Left renal pelvis (tissue), 4 donors: ENCODE measurements at regions not wholly inside any gene's neighbourhood (a gene's known extent, or its start where the extent isn't known, plus 50 kb on each side); places are given as distances from the start of the nearest gene placed in this dataset.

Experiments
- DNase-seq, 4 donors: peaks; one replicate each; pipeline ENCODE4 v3.0.0-alpha.2; 2013; ENCODE audit warnings: low read depth in 4 of 4, low spot score in 3 of 4

- DNase-seq, result no peak
Measured at GRCh38 chr18:2380101-2380500, 191.2 kb downstream of the METTL4 start.

- no peak for DNase-seq
Measured at GRCh38 chr18:2381539-2381938, 189.8 kb downstream of the METTL4 start.

GRCh38 chr18:2387588-2387987 lies 183.7 kb downstream of the METTL4 start:
- no peak for DNase-seq

GRCh38 chr18:2390158-2390557 lies 181.1 kb downstream of the METTL4 start:
- no peak for DNase-seq

- no peak for DNase-seq
Measured at GRCh38 chr18:2391470-2391869, 179.8 kb downstream of the METTL4 start.

GRCh38 chr18:2392446-2392845 lies 178.9 kb downstream of the METTL4 start:
- DNase-seq, result no peak

- DNase-seq, result no peak
Measured at GRCh38 chr18:2394684-2395083, 176.6 kb downstream of the METTL4 start.

GRCh38 chr18:2395427-2396161 lies 175.7 kb downstream of the METTL4 start:
- no peak for DNase-seq

GRCh38 chr18:2396162-2396505 lies 175.2 kb downstream of the METTL4 start:
- DNase-seq, result no peak

- DNase-seq, result no peak
Measured at GRCh38 chr18:2400701-2401196, 170.6 kb downstream of the METTL4 start.

GRCh38 chr18:2402084-2402483 lies 169.2 kb downstream of the METTL4 start:
- no peak for DNase-seq

GRCh38 chr18:2406544-2406943 lies 164.8 kb downstream of the METTL4 start:
- no peak for DNase-seq

- no peak for DNase-seq
Measured at GRCh38 chr18:2407961-2408360, 163.3 kb downstream of the METTL4 start.

GRCh38 chr18:2409906-2410305 lies 161.4 kb downstream of the METTL4 start:
- DNase-seq, result no peak

- peak in 1 of 4 donors; percentile 12 for DNase-seq
Measured at GRCh38 chr18:2410688-2411087, 160.6 kb downstream of the METTL4 start.

- no peak for DNase-seq
Measured at GRCh38 chr18:2411381-2411960, 159.8 kb downstream of the METTL4 start.

GRCh38 chr18:2412281-2412680 lies 159.0 kb downstream of the METTL4 start:
- DNase-seq, result no peak

- DNase-seq, result no peak
Measured at GRCh38 chr18:2412996-2413751, 158.1 kb downstream of the METTL4 start.

- DNase-seq, result no peak
Measured at GRCh38 chr18:2414235-2414634, 157.1 kb downstream of the METTL4 start.

- no peak for DNase-seq
Measured at GRCh38 chr18:2415656-2416055, 155.6 kb downstream of the METTL4 start.

- no peak for DNase-seq
Measured at GRCh38 chr18:2417861-2418610, 153.3 kb downstream of the METTL4 start.
